Calu3 (cell line): ENCODE measurements at regions not wholly inside any gene's neighbourhood (a gene's known extent, or its start where the extent isn't known, plus 50 kb on each side); places are given as distances from the start of the nearest gene placed in this dataset.

Source experiments
- BruUV-seq: library from RNA; stranded (reverse); fragments of 400-500 nt; replicated peaks from 2 replicates; lab custom pipeline; 2021; lab: Mats Ljungman, UMichigan
- CTCF ChIA-PET: fragments of 300-600 bp; sonication (Branson Sonifier 250); formaldehyde crosslinking; loops from one replicate; lab custom pipeline; 2022; ENCODE audit warnings: antibody characterized with exemption; lab: Charles Lee
- DNase-seq: peaks from one replicate; pipeline ENCODE4 v3.0.0; 2022
- H3K27ac Mint-ChIP-seq: one replicate; pipeline ENCODE4 v1.8.0; 2022; ENCODE audit warnings: mixed read lengths; ENCODE audit not compliant: unreplicated experiment
- H3K27me3 Mint-ChIP-seq: one replicate; pipeline ENCODE4 v1.8.0; 2022; ENCODE audit warnings: mixed read lengths; ENCODE audit not compliant: unreplicated experiment
- H3K36me3 Mint-ChIP-seq: one replicate; pipeline ENCODE4 v1.8.0; 2022; ENCODE audit warnings: mild to moderate bottlenecking, moderate library complexity, mixed read lengths; ENCODE audit not compliant: insufficient read depth, unreplicated experiment
- H3K4me1 Mint-ChIP-seq: one replicate; pipeline ENCODE4 v1.8.0; 2022; ENCODE audit warnings: mild to moderate bottlenecking, low read depth, mixed read lengths; ENCODE audit not compliant: unreplicated experiment
- H3K4me3 Mint-ChIP-seq: one replicate; pipeline ENCODE4 v1.8.0; 2022; ENCODE audit warnings: mild to moderate bottlenecking, low read depth, moderate library complexity, mixed read lengths; ENCODE audit not compliant: unreplicated experiment
- H3K9me3 Mint-ChIP-seq: one replicate; pipeline ENCODE4 v1.8.0; 2022; ENCODE audit warnings: low read depth, mixed read lengths; ENCODE audit not compliant: unreplicated experiment
- intact Hi-C: fragments of 100-400 bp; cut with micrococcal nuclease; formaldehyde crosslinking; loops from one replicate; pipeline ENCODE4 v1.10.0; 2022; ENCODE audit not compliant: unreplicated experiment
- TF ChIP-seq, protein P1 (sequence below): fragments of 200-600 bp; IDR thresholded peaks from one replicate; pipeline ENCODE4 v1.8.0; 2022; ENCODE audit warnings: antibody characterized with exemption; ENCODE audit not compliant: unreplicated experiment

GRCh38 chr13:67574320-67575233 lies 344.4 kb upstream of the PCDH9 start:
- BruUV-seq, result no TSS peak
- CTCF ChIA-PET, result no interaction called here
- Mint-ChIP-seq H3K36me3 (no peaks in the 10 kb centered on the region), H3K9me3 (no peaks in the 10 kb centered on the region), H3K4me3 (no peak overlapping the region), H3K4me1 (no peaks in the 10 kb centered on the region), H3K27me3 (no peaks in the 10 kb centered on the region), H3K27ac (no peak overlapping the region)
- TF ChIP-seq, protein P1, sequence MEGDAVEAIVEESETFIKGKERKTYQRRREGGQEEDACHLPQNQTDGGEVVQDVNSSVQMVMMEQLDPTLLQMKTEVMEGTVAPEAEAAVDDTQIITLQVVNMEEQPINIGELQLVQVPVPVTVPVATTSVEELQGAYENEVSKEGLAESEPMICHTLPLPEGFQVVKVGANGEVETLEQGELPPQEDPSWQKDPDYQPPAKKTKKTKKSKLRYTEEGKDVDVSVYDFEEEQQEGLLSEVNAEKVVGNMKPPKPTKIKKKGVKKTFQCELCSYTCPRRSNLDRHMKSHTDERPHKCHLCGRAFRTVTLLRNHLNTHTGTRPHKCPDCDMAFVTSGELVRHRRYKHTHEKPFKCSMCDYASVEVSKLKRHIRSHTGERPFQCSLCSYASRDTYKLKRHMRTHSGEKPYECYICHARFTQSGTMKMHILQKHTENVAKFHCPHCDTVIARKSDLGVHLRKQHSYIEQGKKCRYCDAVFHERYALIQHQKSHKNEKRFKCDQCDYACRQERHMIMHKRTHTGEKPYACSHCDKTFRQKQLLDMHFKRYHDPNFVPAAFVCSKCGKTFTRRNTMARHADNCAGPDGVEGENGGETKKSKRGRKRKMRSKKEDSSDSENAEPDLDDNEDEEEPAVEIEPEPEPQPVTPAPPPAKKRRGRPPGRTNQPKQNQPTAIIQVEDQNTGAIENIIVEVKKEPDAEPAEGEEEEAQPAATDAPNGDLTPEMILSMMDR, result no peak
- DNase-seq, result no peak
- intact Hi-C loops, result no loop called here

DNA sequence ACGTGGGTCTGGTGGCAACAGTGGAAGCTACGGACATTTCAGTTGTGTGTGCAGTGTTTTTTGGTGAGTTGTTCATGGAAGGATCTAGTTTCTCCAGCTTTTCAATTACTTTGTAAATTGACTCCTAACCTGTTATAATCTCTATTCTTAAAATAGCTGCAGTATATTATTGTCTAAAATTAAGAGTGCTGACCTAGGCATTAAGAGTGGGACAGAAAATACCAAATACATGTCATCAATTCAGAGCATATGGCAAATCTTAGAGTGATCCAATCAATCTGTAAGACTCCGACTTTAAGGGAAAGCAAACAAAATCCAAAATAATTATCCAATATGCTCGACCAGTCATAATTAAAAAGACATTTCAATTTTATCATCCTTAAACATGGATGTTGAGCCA lies 338.1 kb upstream of the PCDH9 start:
- CTCF ChIA-PET, result no interaction called here
- no peak overlapping the region for H3K27ac Mint-ChIP-seq
- intact Hi-C loops, result no loop called here
- BruUV-seq, result no TSS peak
- H3K9me3 Mint-ChIP-seq, result no peaks in the 10 kb centered on the region
- H3K27me3 Mint-ChIP-seq, result no peaks in the 10 kb centered on the region
- no peak for DNase-seq
- no peaks in the 10 kb centered on the region for H3K36me3 Mint-ChIP-seq
- TF ChIP-seq, protein P1, result no peak
- no peak overlapping the region for H3K4me3 Mint-ChIP-seq
- H3K4me1 Mint-ChIP-seq, result no peaks in the 10 kb centered on the region

GRCh38 chr13:67557642-67558241 lies 327.6 kb upstream of the PCDH9 start:
- TF ChIP-seq, protein P1, result no peak
- intact Hi-C loops, result no loop called here
- no TSS peak for BruUV-seq
- no peak overlapping the region for H3K4me3 Mint-ChIP-seq
- no peaks in the 10 kb centered on the region for H3K27me3 Mint-ChIP-seq
- H3K9me3 Mint-ChIP-seq, result peaks cover 3% of the 10 kb centered on the region
- no peak overlapping the region for H3K27ac Mint-ChIP-seq
- DNase-seq, result no peak
- H3K4me1 Mint-ChIP-seq, result no peaks in the 10 kb centered on the region
- CTCF ChIA-PET, result no interaction called here
- H3K36me3 Mint-ChIP-seq, result no peaks in the 10 kb centered on the region

DNA sequence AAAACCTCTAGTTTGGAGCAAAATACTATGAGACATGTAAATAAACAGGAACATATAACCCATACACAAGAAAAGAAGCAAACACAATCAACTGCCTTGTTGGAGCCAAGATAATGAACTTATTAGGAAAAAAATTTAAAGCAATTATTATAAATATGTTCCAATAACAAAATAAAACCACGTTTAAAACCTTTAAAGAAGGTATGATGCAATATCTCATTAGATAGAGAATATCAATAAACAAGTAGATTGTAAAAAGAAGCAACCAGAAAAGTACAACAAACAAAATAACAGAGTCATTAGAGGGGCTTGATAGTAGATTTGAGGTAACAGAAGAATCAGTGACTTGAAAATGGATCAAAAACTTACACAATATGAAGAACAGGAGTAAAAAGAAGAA lies 327.0 kb upstream of the PCDH9 start:
- Mint-ChIP-seq H3K36me3 (no peaks in the 10 kb centered on the region), H3K27me3 (no peaks in the 10 kb centered on the region), H3K4me3 (no peak overlapping the region), H3K9me3 (peaks cover 3% of the 10 kb centered on the region), H3K4me1 (no peaks in the 10 kb centered on the region), H3K27ac (no peak overlapping the region)
- no TSS peak for BruUV-seq
- no peak for DNase-seq
- CTCF ChIA-PET, result no interaction called here
- TF ChIP-seq, protein P1, result no peak
- intact Hi-C loops, result no loop called here
